Inflammatory macrophage treated with lipopolysaccharide for 4 hours (primary cell): ENCODE measurements at regions not wholly inside any gene's neighbourhood (a gene's known extent, or its start where the extent isn't known, plus 50 kb on each side); places are given as distances from the start of the nearest gene placed in this dataset.
"Not testable (repeated sequence)": the region's sequence is repeated elsewhere in the genome, so short reads cannot be mapped to it uniquely, and the experiment has no call there.

Experiments used
- DNase-seq: peaks from one replicate; pipeline ENCODE4 v3.0.0-alpha.2; 2020

GRCh38 chr3:74036102-74036501 lies 411.4 kb upstream of the PDZRN3 start:
- no peak for DNase-seq

DNA sequence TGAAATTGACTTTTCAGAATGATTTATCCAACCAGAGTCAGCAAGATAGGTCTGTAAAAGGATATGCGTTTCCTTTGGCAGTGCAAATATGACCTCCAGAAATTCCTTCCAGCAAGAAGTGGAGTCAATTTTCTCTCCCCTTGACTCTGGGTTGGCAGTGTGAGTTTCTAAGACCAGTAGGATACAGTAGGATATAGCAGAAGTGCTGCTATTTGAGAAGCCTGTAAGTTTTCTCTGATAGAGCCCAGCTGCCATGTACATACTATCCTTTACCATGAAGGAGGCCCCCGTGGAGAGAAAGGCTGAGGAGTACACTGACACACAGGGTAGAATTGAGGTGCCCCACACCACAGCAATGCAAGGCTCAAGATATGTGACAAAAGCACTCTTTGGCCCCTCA lies 409.1 kb upstream of the PDZRN3 start:
- DNase-seq: no peak

DNA sequence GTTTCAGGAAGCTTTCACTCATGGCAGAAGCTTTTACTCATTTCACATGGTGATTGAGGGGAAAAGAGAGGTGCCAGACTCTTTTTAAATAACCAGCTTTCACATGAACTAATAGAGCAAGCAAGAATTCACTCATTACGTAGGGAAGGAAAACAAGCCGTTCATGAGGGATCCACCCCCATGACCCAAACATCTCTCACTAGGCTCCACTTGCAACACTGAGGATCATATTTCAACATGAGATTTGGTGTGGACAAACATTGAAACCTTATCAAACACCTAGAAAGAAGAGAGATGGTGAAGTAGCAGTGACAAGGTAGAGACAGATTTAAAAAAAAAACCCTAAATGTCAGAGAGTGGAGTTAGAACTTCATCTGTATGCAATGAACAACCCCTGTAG lies 408.6 kb upstream of the PDZRN3 start:
- no peak for DNase-seq

DNA sequence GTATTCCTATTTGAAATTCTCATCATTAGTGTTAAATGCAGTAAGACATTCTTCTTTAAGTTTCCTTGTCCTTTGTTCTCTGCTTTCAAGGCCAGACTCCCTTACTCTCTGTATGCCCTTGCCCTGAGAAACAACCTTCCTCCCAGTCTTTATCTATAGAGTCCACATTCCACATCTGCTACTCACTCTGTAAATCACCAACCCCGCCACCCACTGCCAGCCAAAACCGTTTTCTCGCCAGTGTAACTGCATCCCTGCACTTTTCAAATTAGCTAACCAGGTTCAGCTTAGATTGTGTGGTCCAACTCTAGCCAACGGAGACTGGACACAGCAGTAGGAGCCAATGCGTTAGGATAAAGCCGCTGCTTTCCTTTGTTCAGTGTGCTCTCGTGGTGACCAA lies 402.4 kb upstream of the PDZRN3 start:
- DNase-seq: no peak

DNA sequence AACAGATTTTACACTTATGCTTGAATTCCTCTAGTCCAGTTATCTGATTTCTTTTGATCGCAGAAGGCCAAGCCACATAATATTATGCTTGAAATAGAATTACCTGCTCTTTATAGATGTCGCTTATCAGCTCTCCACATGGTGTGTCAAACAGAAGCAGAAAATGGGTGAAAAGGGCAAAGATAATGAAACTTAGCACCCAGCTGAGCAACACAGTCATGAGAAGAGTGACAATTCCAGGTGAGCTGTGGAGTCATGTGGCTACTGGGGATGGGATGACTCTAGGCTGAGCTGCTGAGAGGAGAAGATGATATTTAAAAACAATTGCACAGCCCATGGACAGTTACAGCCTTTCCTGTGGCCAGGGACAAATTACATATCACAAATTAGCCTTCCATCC lies 398.7 kb upstream of the PDZRN3 start:
- DNase-seq: no peak

DNA sequence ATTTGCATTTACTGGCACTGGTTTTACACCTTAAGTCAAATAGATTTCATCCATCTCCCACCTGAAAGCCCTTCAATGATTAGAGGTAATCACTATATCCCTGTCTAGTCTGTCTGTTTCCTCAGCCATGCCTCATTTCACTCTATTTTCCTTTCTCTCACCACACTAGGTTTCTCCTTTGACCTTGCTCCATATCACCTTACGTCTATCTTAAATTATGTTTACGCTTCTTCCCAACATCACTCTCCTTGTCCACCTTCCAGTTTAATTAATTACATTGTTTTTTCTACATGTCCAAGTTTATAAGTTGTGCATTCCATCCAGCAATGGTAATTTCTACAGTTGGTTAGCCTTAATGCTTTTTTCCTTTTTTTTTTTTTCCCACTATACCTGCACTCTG lies 396.7 kb upstream of the PDZRN3 start:
- DNase-seq: no peak

GRCh38 chr3:74009961-74010844 lies 385.5 kb upstream of the PDZRN3 start:
- DNase-seq: no peak

DNA sequence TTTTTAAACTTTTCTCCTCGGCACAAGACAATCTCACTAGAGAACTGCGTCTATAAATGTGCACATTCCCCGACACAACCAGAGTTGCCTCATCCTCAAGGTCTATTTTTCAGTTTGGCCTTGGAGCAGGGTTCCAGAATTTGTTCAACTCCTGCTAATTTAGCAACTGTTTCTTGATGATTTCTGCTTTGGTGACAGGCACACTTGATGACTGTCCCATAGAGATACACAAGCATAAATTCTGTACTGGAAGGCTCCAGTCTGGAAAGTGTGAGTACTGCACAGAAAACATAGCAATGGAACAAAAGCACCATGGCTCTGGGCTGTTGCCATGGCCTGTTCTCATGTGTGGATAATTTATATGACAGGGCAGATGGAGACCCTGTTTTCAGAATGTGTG lies 379.6 kb upstream of the PDZRN3 start:
- no peak for DNase-seq

DNA sequence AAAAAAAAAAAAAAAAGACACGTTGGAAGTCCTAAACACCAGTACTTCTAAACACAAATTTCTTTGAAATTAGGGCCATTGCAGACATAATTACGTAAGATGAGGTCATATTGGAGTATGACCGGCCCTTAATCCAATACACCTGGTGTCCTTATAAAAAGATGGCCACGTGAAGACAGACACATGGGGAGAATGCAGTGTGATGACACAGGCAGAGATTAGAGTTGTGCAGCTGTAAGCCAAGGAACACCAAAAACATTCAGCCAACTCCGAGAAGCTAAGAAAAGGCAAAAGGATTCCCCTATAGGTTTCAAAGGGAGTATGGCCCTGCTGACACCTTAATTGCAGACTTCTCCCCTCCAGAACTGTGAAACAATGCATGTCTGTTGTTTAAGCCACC lies 379.0 kb upstream of the PDZRN3 start:
- DNase-seq: no peak

- DNase-seq: no peak
Measured at GRCh38 chr3:74001436-74001835, 376.7 kb upstream of the PDZRN3 start.

GRCh38 chr3:74000725-74001124 lies 376.0 kb upstream of the PDZRN3 start:
- DNase-seq: no peak

- DNase-seq: no peak
Measured at GRCh38 chr3:73999501-73999900, 374.8 kb upstream of the PDZRN3 start.

GRCh38 chr3:73990691-73991090 lies 365.9 kb upstream of the PDZRN3 start:
- not testable (repeated sequence) for DNase-seq

DNA sequence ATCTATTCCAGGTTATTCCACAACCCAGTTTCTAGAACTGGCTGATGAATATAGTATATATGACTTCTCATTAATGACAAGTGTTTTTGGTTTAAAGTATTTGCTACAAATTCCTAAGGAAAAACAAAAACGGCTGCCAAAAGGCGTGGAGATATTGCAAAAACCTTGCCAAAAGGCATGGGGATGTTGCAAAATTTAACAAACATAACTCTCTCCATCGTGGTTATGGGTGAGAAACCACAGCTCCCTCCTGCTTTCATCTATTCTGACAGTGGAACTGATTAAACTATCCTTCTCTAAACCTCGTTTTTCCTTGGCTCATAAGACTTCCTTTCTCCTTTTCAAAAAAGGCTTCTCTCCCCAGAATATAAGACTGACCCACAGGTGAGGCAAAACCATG lies 342.0 kb upstream of the PDZRN3 start:
- no peak for DNase-seq

- no peak for DNase-seq
Measured at GRCh38 chr3:73964818-73965217, 340.1 kb upstream of the PDZRN3 start.

- DNase-seq: no peak
Measured at GRCh38 chr3:73955494-73956070, 330.8 kb upstream of the PDZRN3 start.

GRCh38 chr3:73954506-73954905 lies 329.8 kb upstream of the PDZRN3 start:
- no peak for DNase-seq

DNA sequence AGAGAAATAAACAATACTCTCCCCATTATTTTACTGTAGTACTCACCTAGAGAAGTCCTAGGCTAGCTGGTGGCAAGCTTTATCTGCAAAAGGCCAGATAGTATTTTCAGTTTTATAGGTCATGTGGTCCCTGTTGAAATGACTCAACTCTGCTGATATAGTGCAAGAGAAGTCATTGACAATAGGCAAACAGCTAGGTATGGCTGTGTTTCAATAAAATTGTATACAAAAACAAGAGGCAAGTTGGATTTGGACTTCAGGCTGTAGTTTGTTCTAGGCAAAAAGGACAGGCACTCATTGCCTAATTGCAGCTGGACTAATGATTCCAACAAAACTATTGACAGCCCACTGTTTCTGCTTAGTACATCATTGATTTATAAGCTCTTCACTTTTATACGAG lies 328.0 kb upstream of the PDZRN3 start:
- no peak for DNase-seq

- no peak for DNase-seq
Measured at GRCh38 chr3:73950865-73951558, 326.3 kb upstream of the PDZRN3 start.

DNA sequence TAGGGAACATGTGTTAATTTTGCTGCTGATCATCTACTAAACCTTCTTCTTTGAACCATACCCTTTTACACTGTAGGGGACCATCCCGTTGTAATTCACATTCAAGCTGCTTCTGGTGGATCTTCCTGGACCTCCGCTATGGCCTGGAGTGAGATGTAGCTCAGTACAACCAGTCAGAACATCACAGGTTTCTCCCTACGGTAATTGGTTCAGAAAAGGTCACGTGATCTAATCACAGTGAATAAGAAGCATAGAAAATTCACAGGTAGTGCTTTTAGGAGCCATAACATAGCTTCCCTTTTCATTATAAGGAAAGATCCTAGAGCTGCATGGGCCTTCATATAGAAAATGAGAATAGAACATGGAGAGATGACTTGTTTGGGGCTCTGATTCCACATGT lies 320.8 kb upstream of the PDZRN3 start:
- no peak for DNase-seq

DNA sequence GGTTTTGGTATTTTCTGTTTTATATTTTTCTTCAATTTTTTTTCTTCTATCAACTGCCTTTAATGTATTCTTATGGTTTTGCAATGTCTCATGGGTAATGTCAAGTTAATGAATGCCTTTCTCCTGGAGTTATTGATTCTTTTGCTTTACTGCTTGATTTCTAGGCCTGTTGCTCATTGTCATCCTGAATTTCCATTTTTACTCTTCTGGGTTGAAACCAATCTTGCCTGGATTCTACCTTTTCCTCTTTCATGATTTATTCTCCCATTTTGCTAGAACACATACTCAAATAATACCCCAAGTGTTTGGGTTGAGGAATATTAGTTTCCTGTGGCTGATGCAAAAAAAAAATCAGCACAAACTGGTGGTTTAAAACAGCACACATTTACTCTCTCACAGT lies 315.2 kb upstream of the PDZRN3 start:
- no peak for DNase-seq

GRCh38 chr3:73933585-73933984 lies 308.8 kb upstream of the PDZRN3 start:
- no peak for DNase-seq

DNA sequence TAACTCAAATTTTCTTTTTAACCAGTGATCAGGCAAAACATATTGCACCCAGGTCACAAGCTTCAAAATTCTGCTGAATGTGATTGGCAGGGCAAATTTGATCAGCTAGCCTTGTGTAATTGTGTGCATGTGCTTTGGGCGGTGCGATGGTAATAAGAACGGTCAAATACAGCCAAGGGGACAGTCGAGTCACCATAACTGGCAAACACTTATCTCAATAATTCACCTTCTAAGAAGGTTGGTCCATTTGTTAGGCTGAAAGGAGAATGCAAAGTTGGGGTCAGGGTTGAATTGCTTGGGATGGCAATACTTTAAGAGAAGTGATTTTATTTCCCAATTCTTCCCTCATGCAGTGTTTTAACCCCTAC lies 302.4 kb upstream of the PDZRN3 start:
- no peak for DNase-seq
